Calu3 (cell line): ENCODE measurements at regions not wholly inside any gene's neighbourhood (a gene's known extent, or its start where the extent isn't known, plus 50 kb on each side); places are given as distances from the start of the nearest gene placed in this dataset.

ENCODE experiments used
- BruUV-seq: library from RNA; stranded (reverse); fragments of 400-500 nt; replicated peaks from 2 replicates; lab custom pipeline; 2021; lab: Mats Ljungman, UMichigan
- CTCF ChIA-PET: fragments of 300-600 bp; sonication (Branson Sonifier 250); formaldehyde crosslinking; loops from one replicate; lab custom pipeline; 2022; ENCODE audit warnings: antibody characterized with exemption; lab: Charles Lee
- DNase-seq: peaks from one replicate; pipeline ENCODE4 v3.0.0; 2022
- H3K27ac Mint-ChIP-seq: one replicate; pipeline ENCODE4 v1.8.0; 2022; ENCODE audit warnings: mixed read lengths; ENCODE audit not compliant: unreplicated experiment
- H3K27me3 Mint-ChIP-seq: one replicate; pipeline ENCODE4 v1.8.0; 2022; ENCODE audit warnings: mixed read lengths; ENCODE audit not compliant: unreplicated experiment
- H3K36me3 Mint-ChIP-seq: one replicate; pipeline ENCODE4 v1.8.0; 2022; ENCODE audit warnings: mild to moderate bottlenecking, moderate library complexity, mixed read lengths; ENCODE audit not compliant: insufficient read depth, unreplicated experiment
- H3K4me1 Mint-ChIP-seq: one replicate; pipeline ENCODE4 v1.8.0; 2022; ENCODE audit warnings: mild to moderate bottlenecking, low read depth, mixed read lengths; ENCODE audit not compliant: unreplicated experiment
- H3K4me3 Mint-ChIP-seq: one replicate; pipeline ENCODE4 v1.8.0; 2022; ENCODE audit warnings: mild to moderate bottlenecking, low read depth, moderate library complexity, mixed read lengths; ENCODE audit not compliant: unreplicated experiment
- H3K9me3 Mint-ChIP-seq: one replicate; pipeline ENCODE4 v1.8.0; 2022; ENCODE audit warnings: low read depth, mixed read lengths; ENCODE audit not compliant: unreplicated experiment
- CTCF ChIP-seq: fragments of 200-600 bp; IDR thresholded peaks from one replicate; pipeline ENCODE4 v1.8.0; 2022; ENCODE audit warnings: antibody characterized with exemption; ENCODE audit not compliant: unreplicated experiment
- intact Hi-C: fragments of 100-400 bp; cut with micrococcal nuclease; formaldehyde crosslinking; loops from one replicate; pipeline ENCODE4 v1.10.0; 2022; ENCODE audit not compliant: unreplicated experiment

GRCh38 chr17:33484559-33484958 is 191.5 kb upstream of the ASIC2 start:
- Mint-ChIP-seq H3K4me1 (no peaks in the 10 kb centered on the region), H3K36me3 (no peaks in the 10 kb centered on the region), H3K27ac (no peak overlapping the region), H3K27me3 (peaks cover 36% of the 10 kb centered on the region), H3K4me3 (no peak overlapping the region), H3K9me3 (no peaks in the 10 kb centered on the region)
- BruUV-seq, result no TSS peak
- CTCF ChIA-PET, result no interaction called here
- intact Hi-C loops, result no loop called here
- no peak for TF ChIP-seq CTCF
- no peak for DNase-seq

- peaks cover 53% of the 10 kb centered on the region for H3K27me3 Mint-ChIP-seq
- no peak for TF ChIP-seq CTCF
- H3K4me1 Mint-ChIP-seq, result no peaks in the 10 kb centered on the region
- intact Hi-C loops, result no loop called here
- CTCF ChIA-PET, result no interaction called here
- no TSS peak for BruUV-seq
- no peaks in the 10 kb centered on the region for H3K9me3 Mint-ChIP-seq
- DNase-seq, result no peak
- no peak overlapping the region for H3K27ac Mint-ChIP-seq
- no peaks in the 10 kb centered on the region for H3K36me3 Mint-ChIP-seq
- no peak overlapping the region for H3K4me3 Mint-ChIP-seq
Measured at GRCh38 chr17:33486135-33486885, 193.2 kb upstream of the ASIC2 start.

- CTCF ChIA-PET, result no interaction called here
- intact Hi-C loops, result no loop called here
- DNase-seq, result no peak
- Mint-ChIP-seq H3K4me1 (no peaks in the 10 kb centered on the region), H3K27me3 (peaks cover 63% of the 10 kb centered on the region), H3K4me3 (no peak overlapping the region), H3K36me3 (no peaks in the 10 kb centered on the region), H3K9me3 (no peaks in the 10 kb centered on the region), H3K27ac (no peak overlapping the region)
- no TSS peak for BruUV-seq
- TF ChIP-seq CTCF, result no peak
Measured at GRCh38 chr17:33487187-33487879, 194.2 kb upstream of the ASIC2 start.

- Mint-ChIP-seq H3K4me1 (no peaks in the 10 kb centered on the region), H3K27ac (no peak overlapping the region), H3K36me3 (no peaks in the 10 kb centered on the region), H3K4me3 (no peak overlapping the region), H3K27me3 (peaks cover 86% of the 10 kb centered on the region), H3K9me3 (no peaks in the 10 kb centered on the region)
- intact Hi-C loops, result no loop called here
- BruUV-seq, result no TSS peak
- DNase-seq, result no peak
- TF ChIP-seq CTCF, result no peak
- CTCF ChIA-PET, result no interaction called here
Measured at GRCh38 chr17:33491871-33492481, 198.9 kb upstream of the ASIC2 start.
